Forelimb muscle (tissue), 1 donor: ENCODE measurements at regions not wholly inside any gene's neighbourhood (a gene's known extent, or its start where the extent isn't known, plus 50 kb on each side); places are given as distances from the start of the nearest gene placed in this dataset.
"Not testable (repeated sequence)": the region's sequence is repeated elsewhere in the genome, so short reads cannot be mapped to it uniquely, and the experiment has no call there.

Source experiments
- DNase-seq: peaks from one replicate; pipeline ENCODE4 v3.0.0-alpha.2; 2013; ENCODE audit warnings: low read depth

DNA sequence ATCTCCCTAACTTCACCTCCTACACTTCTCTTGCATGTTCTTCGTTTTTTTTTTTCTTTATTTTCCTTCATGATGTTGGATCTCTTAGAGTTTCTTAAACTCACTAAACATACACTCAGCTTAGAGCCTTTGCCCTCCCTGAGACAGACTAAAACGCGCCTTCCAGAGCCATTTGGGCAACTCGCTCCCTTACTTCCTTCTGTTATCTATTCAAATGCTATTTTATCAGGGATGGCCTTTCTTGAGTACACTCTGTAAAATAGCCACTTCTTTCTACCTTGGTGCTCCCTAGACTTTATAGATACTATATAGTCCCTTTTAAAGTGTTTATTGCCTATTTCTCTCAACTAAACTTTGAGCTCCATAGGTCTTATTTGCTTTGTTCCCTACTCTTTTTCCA, 598.2 kb upstream of the NECTIN3 start:
- no peak for DNase-seq

- no peak for DNase-seq
Measured at GRCh38 chr3:110474397-110474796, 597.2 kb upstream of the NECTIN3 start.

- no peak for DNase-seq
Measured at GRCh38 chr3:110478377-110479054, 593.1 kb upstream of the NECTIN3 start.

DNA sequence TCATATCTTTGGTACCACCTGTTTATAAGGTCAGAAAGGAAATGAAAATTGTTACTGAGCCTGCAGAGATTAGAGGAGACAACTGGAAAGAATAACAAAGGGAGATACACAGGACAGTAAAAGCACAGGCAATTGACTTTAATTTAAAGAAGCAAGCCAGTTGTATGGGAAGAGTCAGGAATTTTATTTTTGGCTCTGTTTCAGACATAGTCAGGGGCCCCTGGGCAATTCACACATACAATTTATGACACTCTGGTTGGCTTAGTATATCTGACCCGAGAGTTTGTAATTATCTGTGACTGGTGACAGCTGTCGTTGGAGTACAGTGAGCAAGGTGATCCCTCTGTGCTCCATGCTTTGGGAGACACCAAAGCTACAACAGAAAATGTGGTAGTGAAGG, 591.9 kb upstream of the NECTIN3 start:
- no peak for DNase-seq

- no peak for DNase-seq
Measured at GRCh38 chr3:110485389-110485788, 586.2 kb upstream of the NECTIN3 start.

- DNase-seq, result no peak
Measured at GRCh38 chr3:110487840-110488239, 583.8 kb upstream of the NECTIN3 start.

- DNase-seq, result no peak
Measured at GRCh38 chr3:110491413-110491812, 580.2 kb upstream of the NECTIN3 start.

GRCh38 chr3:110492876-110493275, 578.7 kb upstream of the NECTIN3 start:
- no peak for DNase-seq

- no peak for DNase-seq
Measured at GRCh38 chr3:110493438-110494092, 578.1 kb upstream of the NECTIN3 start.

DNA sequence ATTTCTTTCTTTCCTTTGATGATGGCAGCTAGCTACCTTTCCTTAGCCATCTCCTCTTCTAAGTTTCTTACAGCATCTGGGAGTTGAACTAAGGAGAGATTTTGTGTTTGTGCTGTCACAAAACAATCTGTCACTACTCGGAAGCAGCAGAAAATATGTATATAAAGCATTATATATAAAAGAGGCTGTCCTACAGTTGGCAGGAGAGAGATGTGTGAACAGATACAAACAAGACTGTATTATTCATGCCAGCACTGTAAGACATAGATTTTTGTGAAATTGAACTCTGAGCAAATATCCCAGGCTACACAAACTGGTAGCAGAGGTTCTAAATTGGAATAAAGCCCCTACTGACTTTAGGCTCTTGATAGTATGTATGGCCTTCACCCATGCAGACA, 577.5 kb upstream of the NECTIN3 start:
- DNase-seq, result no peak

DNA sequence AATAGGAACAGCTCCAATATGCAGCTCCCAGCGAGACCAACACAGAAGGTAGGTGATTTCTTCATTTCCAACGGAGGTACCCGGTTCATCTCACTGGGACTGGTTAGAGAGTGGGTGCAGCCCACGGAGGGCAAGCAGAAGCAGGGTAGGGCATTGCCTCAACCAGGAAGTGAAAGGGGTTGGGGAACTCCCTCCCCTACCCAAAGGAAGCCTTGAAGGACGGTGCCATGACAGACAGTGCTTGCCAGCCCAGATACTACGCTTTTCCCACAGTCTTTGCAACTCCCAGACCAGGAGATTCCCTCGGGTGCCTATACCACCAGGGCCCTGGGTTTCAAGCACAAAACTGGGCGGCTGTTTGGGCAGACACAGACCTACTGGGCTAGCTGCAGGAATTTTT, 576.9 kb upstream of the NECTIN3 start:
- no peak for DNase-seq

DNA sequence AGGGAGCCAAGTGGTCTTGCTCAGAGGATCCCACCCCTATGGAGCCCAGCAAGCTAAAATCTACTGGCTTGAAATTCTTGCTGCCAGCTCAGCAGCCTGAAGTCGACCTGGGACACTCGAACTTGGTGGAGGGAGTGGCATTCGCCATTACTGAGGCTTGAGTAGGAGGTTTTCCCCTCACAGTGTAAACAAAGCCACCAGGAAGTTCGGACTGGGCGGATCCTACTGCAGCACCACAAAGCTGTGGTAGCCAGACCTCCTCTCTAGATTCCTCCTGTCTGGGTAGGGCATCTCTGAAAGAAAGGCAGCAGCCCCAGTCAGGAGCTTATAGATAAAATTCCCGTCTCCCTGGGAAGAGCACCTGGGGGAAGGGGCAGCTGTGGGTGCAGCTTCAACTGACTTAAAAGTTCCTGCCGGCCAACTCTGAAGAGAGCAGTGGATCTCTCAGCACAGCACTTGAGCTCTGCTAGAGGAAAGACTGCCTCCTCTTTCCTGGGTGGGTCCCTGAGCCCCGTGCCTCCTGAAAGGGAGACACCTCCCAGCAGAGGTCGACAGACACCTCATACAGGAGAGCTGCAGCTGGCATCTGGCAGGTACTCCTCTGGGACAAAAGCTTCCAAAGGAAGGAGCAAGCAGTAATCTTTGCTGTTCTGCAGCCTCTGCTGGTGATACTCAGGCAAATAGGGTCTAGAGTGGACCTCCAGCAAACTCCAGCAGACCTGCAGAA, 576.3 kb upstream of the NECTIN3 start:
- no peak for DNase-seq

DNA sequence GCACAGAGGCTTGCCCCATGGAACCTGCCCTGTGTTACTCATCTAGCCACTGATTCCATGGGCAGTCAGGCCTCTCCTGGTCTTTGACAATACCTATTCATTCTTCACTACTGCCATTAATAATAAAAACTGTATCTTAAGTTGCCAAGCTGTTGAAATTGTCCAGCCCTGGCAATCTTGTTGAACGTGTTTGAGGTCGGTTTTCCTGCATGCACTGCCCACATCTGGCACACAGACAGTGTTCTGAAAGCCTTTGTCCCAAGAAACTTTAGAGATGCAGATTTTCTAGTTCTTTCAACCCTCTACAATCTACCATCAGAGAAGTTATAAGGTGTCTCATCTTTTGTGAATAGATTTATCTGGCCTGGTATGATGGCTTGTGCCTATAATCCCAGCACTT, 567.2 kb upstream of the NECTIN3 start:
- DNase-seq, result no peak

GRCh38 chr3:110504901-110505300, 566.7 kb upstream of the NECTIN3 start:
- no peak for DNase-seq

DNA sequence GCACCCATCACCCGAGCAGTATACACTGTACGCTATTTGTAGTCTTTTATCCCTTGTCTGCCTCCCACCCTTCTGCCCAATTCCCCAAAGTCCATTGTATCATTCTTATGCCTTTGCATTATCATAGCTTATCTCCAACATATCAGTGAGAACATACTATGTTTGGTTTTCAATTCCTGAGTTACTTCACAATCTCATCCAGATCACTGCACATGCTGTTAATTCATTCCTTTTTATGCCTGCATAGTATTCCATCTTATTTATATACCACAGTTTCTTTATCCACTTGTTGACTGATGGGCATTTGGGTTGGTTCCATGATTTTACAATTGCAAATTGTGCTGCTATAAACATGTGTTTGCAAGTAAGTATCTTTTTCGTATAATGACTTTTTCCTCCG, 564.7 kb upstream of the NECTIN3 start:
- DNase-seq, result no peak

DNA sequence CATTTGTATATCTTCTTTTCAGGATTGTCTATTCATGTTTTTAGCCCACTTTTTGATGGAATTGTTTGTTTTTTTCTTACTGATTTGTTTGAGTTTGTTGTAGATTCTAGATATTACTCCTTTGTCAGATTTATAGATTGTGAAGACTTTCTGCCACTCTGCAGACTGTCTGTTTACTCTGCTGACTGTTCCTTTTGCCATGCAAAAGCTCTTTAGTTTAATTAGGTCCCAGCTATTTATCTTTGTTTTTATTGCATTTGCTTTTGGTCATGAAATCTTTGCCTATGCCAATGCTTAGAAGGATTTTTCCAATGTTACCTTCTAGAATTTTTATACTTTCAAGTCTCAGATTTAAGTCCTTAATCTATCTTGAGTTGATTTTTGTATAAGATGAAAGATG, 564.0 kb upstream of the NECTIN3 start:
- not testable (repeated sequence) for DNase-seq

GRCh38 chr3:110512961-110513360, 558.7 kb upstream of the NECTIN3 start:
- DNase-seq, result no peak

GRCh38 chr3:110518031-110518430, 553.6 kb upstream of the NECTIN3 start:
- no peak for DNase-seq

GRCh38 chr3:110519071-110519470, 552.5 kb upstream of the NECTIN3 start:
- DNase-seq, result peak; percentile 1

DNA sequence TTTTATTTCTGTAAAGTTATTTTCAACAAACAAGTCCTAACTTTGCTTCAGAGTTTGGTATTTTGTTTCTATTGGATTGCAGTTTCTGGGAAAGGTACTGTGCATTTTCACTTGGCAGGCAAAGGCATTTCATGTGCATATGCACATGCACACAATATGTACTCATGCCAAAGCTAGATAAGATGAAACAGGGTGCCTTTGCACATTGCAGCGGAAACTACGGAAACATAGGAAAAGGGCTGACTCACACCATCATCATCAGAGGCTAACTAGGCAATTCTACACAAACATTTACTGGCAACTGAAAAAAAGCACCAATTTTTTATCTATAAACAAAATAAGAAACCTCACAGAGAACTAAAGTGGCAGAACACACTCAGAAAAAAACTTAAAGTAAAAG, 550.6 kb upstream of the NECTIN3 start:
- no peak for DNase-seq

DNA sequence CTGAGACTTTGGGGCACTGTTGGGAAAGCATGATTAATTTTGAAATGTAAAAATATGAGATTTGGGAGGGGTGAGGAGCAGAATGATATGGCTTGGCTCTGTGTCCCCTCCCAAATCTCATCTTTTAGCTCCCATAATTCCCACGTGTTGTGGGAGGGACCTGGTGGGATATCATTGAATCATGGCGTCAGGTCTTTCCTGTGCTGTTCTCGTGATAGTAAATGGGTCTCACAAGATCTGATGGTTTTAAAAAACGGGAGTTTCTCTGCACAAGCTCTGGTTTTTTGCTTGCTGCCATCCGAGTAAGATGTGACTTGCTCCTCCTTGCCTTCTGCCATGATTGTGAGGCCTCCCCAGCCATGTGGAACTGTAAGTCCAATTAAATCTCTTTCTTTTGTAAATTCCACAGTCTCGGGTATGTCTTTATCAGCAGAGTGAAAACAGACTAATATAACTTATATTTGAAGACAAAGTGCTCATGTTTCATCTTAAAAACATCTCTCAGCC, 546.0 kb upstream of the NECTIN3 start:
- DNase-seq, result not testable (repeated sequence)

- no peak for DNase-seq
Measured at GRCh38 chr3:110526777-110527727, 544.6 kb upstream of the NECTIN3 start.
